Kidney epithelial cell (primary cell): ENCODE measurements at regions not wholly inside any gene's neighbourhood (a gene's known extent, or its start where the extent isn't known, plus 50 kb on each side); places are given as distances from the start of the nearest gene placed in this dataset.

Experiments used
- DNase-seq: peaks from one replicate; pipeline ENCODE4 v3.0.0-alpha.2; 2010; ENCODE audit warnings: low read depth
- H3K27me3 ChIP-seq: 2 replicates; pipeline ENCODE4 v1.6.0; 2011; ENCODE audit warnings: low read length; ENCODE audit not compliant: control insufficient read depth, insufficient read depth
- H3K36me3 ChIP-seq: 2 replicates; pipeline ENCODE4 v1.5.1; 2011; ENCODE audit warnings: low read length; ENCODE audit not compliant: control insufficient read depth, insufficient read depth
- H3K4me3 ChIP-seq: 2 replicates; pipeline ENCODE4 v1.5.1; 2011; ENCODE audit warnings: low read depth, mild to moderate bottlenecking, control low read depth, low read length
- TF ChIP-seq, protein P1 (sequence below): IDR thresholded peaks from 2 replicates; pipeline ENCODE4 v1.5.1; 2011; ENCODE audit warnings: mild to moderate bottlenecking, moderate library complexity, low read length, control low read depth, inconsistent platforms; ENCODE audit not compliant: insufficient read depth, poor library complexity, severe bottlenecking

DNA sequence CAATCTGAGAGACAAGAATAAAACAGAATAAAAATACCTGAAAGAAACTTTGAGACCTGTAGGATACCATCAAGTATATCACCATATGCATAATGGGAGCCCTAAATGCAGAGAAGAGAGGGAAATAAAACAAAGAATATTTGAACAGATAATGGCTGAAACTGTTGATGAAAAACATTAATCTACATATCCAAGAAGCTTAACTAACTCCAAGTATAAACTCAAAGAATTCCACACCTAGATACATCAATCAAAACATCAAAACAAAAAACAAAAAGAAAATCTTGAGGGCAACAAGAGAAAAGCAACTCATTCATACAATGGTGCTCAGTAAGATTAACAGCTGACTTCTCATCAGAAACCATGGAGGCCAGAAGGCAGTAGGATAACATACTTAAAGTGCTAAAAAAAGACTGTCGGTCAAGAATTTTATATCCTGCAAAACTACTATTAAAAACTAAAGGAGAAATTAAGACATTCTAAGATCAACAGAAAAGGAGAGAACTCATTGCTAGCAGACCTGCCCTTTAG lies 101.6 kb downstream of the FOXD1 start:
- Histone ChIP-seq H3K4me3 (no peak overlapping the region), H3K27me3 (no peaks in the 10 kb centered on the region), H3K36me3 (no peaks in the 10 kb centered on the region)
- DNase-seq = no peak
- TF ChIP-seq, protein P1, sequence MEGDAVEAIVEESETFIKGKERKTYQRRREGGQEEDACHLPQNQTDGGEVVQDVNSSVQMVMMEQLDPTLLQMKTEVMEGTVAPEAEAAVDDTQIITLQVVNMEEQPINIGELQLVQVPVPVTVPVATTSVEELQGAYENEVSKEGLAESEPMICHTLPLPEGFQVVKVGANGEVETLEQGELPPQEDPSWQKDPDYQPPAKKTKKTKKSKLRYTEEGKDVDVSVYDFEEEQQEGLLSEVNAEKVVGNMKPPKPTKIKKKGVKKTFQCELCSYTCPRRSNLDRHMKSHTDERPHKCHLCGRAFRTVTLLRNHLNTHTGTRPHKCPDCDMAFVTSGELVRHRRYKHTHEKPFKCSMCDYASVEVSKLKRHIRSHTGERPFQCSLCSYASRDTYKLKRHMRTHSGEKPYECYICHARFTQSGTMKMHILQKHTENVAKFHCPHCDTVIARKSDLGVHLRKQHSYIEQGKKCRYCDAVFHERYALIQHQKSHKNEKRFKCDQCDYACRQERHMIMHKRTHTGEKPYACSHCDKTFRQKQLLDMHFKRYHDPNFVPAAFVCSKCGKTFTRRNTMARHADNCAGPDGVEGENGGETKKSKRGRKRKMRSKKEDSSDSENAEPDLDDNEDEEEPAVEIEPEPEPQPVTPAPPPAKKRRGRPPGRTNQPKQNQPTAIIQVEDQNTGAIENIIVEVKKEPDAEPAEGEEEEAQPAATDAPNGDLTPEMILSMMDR = no peak

DNA sequence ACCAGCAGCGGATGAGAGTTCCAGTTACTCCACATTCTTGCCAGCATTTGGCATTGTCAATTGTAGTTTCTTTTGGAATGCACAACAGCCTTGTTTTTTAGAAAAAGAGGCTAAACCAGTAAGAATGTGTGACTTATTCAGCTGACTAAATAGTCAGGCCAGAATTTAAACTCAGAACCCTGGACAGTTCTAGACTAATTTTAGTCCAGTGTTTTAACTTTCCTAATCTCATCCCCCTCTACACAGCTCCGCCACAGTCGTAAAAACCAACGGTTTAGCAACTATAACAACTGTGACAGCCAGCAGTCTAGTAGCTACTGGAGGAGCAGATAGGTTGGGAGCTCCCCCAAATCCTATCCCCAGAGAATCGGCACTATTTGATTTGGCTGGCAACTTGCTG lies 103.7 kb downstream of the FOXD1 start:
- TF ChIP-seq, protein P1 = no peak
- DNase-seq = no peak
- no peaks in the 10 kb centered on the region for H3K27me3 ChIP-seq
- H3K4me3 ChIP-seq = no peak overlapping the region
- H3K36me3 ChIP-seq = no peaks in the 10 kb centered on the region

DNA sequence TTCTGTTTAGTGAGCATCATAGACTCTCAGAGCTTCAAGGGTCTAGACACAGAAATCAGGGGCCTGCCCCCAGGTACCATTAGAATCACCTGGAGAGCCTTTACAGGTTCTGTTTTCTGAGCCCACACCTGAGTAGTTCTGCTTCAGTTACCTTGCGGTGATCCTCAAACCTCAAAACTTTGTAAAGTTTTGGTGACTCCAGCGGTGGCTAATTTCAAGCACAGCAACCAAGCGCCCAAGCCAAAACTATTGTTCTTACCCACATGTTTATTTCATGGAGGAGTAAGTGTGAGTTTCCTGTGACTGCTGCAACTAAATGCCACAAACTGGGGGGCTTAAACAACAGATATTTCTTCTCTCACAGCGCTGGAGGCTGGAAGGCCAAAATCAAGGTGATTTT lies 108.9 kb downstream of the FOXD1 start:
- DNase-seq = no peak
- TF ChIP-seq, protein P1 = no peak
- H3K4me3 ChIP-seq = no peak overlapping the region
- no peaks in the 10 kb centered on the region for H3K27me3 ChIP-seq
- H3K36me3 ChIP-seq = no peaks in the 10 kb centered on the region

DNA sequence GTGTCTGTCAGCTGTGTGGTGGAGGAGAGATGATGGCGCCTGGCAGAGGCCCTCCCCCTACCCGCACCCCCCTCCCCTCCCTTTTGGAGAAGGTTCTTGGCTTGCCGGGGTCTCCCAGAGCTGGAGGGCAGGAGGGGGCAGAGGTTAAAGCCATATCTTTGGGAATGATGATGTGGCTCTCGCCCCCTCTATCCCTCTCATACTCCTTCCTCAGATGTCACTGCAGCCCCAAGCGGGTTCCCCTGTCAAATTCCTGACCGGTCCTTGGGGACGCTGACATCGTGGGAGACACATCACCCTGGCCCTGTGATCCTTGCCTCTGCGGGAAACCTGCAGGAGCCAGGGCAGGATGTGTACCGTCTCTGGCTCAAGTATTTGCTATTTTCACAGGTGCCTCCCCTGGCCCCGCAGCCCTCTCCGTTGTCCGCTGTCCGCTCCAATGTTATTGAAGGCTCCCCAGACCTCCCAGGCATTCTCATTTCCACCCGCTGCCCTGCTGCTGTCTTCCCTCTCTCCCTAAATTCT lies 109.5 kb downstream of the FOXD1 start:
- TF ChIP-seq, protein P1 = no peak
- Histone ChIP-seq H3K27me3 (no peaks in the 10 kb centered on the region), H3K4me3 (no peak overlapping the region), H3K36me3 (no peaks in the 10 kb centered on the region)
- DNase-seq = no peak

DNA sequence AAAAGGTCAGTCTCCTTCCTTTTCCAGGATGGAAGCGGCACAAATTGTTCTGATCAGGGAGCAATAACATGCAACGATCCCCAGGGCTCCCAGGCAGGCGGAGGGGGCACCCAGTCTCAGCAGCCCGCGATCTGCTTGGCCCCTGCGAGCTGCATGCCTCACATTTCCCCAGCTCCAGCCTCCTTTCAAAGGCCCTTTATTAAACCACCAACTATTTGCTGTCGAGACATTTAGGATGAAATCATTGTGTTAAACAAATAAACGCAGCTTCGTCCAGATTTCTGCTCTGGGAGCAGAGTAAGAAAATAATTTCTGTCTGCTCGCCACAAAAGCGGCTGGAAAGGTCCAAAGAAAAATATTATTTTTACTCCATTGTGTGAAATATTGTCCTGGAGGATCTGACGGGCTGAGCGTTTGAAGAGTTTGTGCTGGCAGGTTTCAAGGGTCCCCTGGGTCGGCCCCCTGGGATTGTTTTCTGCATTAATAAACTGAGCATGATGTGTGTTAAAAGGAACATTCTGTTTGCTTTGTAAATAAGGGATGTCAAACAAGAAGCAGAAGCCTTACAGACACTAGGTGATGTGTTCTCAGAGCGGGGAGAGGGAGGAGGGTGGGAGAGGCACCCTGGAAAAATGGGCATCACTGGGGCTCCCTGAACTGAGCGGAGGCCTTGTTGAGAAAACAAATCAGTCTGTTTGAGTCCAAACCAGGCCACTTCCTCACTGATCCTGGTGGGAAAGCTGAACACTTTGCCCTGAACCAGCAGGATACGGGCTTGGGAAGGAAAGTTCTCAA lies 110.1 kb downstream of the FOXD1 start:
- Histone ChIP-seq H3K36me3 (no peaks in the 10 kb centered on the region), H3K27me3 (no peaks in the 10 kb centered on the region), H3K4me3 (no peak overlapping the region)
- no peak for DNase-seq
- TF ChIP-seq, protein P1 = no peak
